ENCODE measurements at regions not wholly inside any gene's neighbourhood (a gene's known extent, or its start where the extent isn't known, plus 50 kb on each side); places are given as distances from the start of the nearest gene placed in this dataset.

DNA sequence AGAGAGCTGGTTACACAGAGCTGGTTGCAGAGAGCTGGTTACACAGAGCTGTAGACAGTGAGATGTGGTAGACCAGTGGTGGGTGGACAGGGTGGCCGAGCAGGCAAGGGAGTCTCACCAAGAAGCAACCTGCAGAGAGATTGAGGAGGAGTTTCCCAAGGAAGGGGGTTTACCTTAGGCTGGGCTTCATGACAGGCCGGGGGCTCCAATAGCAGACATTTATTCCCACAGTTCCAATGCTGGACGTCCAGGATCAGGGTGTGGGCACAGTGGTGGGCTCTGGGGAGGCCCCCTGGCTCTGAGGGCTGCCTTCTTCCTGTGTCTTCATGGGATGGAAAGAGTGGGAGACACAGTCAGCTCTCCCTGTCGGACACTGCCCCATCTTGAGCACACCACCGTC lies 386.9 kb upstream of the IRX4 start:
- Mint-ChIP-seq H3K27me3 (peaks cover 7% of the 10 kb centered on the region), H3K4me3 (no peak overlapping the region), H3K9me3 (ENCODE audit: low read depth) (no peaks in the 10 kb centered on the region), H3K4me1 (no peaks in the 10 kb centered on the region), H3K36me3 (ENCODE audit: low read depth) (no peaks in the 10 kb centered on the region), H3K27ac (no peak overlapping the region)
- no peak for DNase-seq
- POLR2A ChIA-PET = no interaction called here
- no peak for ATAC-seq
- intact Hi-C loops (cut with DNase I, micrococcal nuclease) = no loop called here
- CTCF ChIA-PET = no interaction called here

DNA sequence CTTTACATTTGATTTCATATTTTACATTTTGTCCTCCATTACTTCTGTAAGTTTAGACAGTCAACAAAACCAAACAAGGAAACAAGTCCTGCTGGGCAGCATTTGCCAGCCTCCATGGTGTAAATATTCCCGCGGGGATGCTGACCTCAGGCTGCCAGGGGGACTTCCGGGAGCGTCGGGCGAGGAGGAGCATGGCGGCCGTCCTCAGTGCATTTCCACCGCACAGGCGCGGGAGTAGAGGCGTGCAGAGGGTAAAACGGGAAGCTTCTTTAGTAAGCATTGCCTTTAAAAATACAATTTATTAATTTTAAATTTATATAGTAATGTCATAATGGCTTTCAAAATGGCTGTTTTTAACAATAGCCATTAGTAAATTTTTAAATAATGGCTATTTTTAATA lies 385.3 kb upstream of the IRX4 start:
- no peak overlapping the region for H3K4me3 Mint-ChIP-seq
- H3K36me3 Mint-ChIP-seq (ENCODE audit: low read depth) = no peaks in the 10 kb centered on the region
- DNase-seq (no peak), ATAC-seq (no peak)
- ChIA-PET CTCF (no interaction called here), POLR2A (no interaction called here)
- intact Hi-C loops (cut with DNase I, micrococcal nuclease) = no loop called here
- H3K9me3 Mint-ChIP-seq (ENCODE audit: low read depth) = no peaks in the 10 kb centered on the region
- H3K4me1 Mint-ChIP-seq = no peaks in the 10 kb centered on the region
- no peak overlapping the region for H3K27ac Mint-ChIP-seq
- peaks cover 4% of the 10 kb centered on the region for H3K27me3 Mint-ChIP-seq

DNA sequence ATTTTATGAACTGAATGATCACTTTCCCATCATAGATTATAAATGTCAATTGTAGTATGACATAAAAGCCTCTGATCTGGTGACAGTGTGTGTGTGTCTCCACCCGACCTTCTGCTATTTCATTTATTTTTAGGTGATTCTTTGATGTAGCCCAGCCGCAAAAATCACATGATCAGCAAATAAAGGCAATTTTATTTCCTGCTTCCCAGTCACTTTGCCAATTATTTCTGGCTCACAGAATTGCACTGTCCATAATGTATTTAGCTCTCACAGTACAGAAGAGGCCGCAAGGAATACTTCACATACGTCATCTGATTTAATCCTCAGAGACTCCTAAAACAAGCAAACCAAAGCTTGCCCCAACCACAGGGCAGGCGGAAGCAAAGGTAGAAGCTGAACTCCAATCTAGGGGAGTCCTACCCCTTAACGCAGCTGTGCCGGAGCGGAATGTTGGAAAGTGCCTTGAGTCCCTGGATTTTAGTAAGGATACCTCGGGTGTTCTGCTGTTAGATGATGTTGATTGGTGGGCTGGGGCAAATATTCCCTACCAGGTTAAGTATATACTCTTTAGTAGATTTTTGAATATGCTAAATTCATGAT lies 384.0 kb upstream of the IRX4 start:
- intact Hi-C loops (cut with DNase I, micrococcal nuclease) = no loop called here
- no peaks in the 10 kb centered on the region for H3K9me3 Mint-ChIP-seq (ENCODE audit: low read depth)
- H3K27me3 Mint-ChIP-seq = peaks cover 6% of the 10 kb centered on the region
- no peaks in the 10 kb centered on the region for H3K4me1 Mint-ChIP-seq
- ChIA-PET POLR2A (no interaction called here), CTCF (no interaction called here)
- ATAC-seq (no peak), DNase-seq (no peak)
- no peaks in the 10 kb centered on the region for H3K36me3 Mint-ChIP-seq (ENCODE audit: low read depth)
- H3K27ac Mint-ChIP-seq = no peak overlapping the region
- H3K4me3 Mint-ChIP-seq = no peak overlapping the region

DNA sequence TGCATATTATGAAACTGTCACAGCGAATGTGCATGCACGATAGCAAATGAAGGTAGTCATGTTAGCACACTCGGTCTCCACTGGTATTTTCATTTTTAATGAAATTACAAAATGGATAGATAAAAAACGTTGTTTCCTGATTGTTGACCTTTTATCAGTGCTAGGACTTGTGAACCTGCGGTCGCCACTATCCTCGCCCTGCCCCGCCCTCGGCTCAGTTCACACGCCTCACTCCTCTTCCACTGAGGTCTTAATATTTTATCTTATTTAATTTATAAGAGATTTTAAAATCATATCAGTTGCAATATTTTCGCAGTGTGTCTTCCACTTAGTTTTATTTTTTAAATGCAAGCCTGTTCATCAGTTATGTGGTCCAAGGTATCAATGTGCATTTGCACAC lies 382.6 kb upstream of the IRX4 start:
- CTCF ChIA-PET = no interaction called here
- intact Hi-C loops (cut with DNase I, micrococcal nuclease) = no loop called here
- POLR2A ChIA-PET = no interaction called here
- DNase-seq (no peak), ATAC-seq (no peak)
- Mint-ChIP-seq H3K36me3 (ENCODE audit: low read depth) (no peaks in the 10 kb centered on the region), H3K27me3 (peaks cover 6% of the 10 kb centered on the region), H3K9me3 (ENCODE audit: low read depth) (no peaks in the 10 kb centered on the region), H3K27ac (no peak overlapping the region), H3K4me3 (no peak overlapping the region), H3K4me1 (no peaks in the 10 kb centered on the region)

DNA sequence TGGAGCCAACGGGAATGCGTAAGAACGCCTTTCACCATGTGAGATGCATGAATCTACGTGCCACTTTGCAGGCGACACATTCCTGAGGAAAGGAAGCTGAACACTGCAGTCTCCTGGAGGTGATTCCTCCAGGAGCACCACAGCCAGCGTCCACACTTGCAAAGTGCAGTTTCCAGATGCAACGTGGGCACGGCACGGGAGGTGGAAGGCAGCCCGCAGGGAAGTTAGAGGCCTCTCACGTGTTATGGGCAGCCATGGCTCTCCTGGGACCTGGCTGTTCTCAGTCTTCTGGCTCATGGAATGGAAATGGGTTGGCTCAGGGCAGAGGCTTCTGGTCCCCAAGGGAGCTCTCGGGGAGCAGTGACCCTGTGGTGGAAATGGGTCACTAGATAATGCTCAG lies 381.0 kb upstream of the IRX4 start:
- ATAC-seq (no peak), DNase-seq (no peak)
- H3K36me3 Mint-ChIP-seq (ENCODE audit: low read depth) = no peaks in the 10 kb centered on the region
- ChIA-PET POLR2A (no interaction called here), CTCF (no interaction called here)
- H3K27ac Mint-ChIP-seq = no peak overlapping the region
- H3K4me3 Mint-ChIP-seq = no peak overlapping the region
- no peaks in the 10 kb centered on the region for H3K4me1 Mint-ChIP-seq
- H3K27me3 Mint-ChIP-seq = peaks cover 6% of the 10 kb centered on the region
- H3K9me3 Mint-ChIP-seq (ENCODE audit: low read depth) = no peaks in the 10 kb centered on the region
- intact Hi-C loops (cut with DNase I, micrococcal nuclease) = no loop called here

DNA sequence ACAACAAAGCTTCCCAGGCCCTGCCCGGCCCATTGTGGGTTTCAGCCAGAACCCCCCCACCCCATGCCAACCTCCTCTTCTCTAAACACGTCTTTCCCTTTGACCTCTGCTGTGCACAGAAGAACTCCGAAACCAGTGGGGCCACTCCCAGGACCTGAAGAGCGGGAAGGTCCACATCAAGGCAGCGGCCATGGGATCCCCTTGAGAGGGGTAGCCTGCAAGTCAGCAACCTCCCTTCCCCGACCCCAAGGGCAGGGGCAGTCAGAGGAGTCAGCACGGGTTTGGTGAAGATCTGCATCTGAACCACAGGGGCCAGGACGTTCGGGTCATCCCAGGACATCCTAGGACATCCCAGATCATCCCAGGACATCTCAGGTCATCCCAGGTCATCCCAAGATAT lies 379.9 kb upstream of the IRX4 start:
- peaks cover 3% of the 10 kb centered on the region for H3K27me3 Mint-ChIP-seq
- no peaks in the 10 kb centered on the region for H3K9me3 Mint-ChIP-seq (ENCODE audit: low read depth)
- H3K4me3 Mint-ChIP-seq = no peak overlapping the region
- intact Hi-C loops (cut with DNase I, micrococcal nuclease) = no loop called here
- ChIA-PET POLR2A (no interaction called here), CTCF (no interaction called here)
- no peaks in the 10 kb centered on the region for H3K4me1 Mint-ChIP-seq
- ATAC-seq = no peak
- DNase-seq = no peak
- no peak overlapping the region for H3K27ac Mint-ChIP-seq
- H3K36me3 Mint-ChIP-seq (ENCODE audit: low read depth) = no peaks in the 10 kb centered on the region

DNA sequence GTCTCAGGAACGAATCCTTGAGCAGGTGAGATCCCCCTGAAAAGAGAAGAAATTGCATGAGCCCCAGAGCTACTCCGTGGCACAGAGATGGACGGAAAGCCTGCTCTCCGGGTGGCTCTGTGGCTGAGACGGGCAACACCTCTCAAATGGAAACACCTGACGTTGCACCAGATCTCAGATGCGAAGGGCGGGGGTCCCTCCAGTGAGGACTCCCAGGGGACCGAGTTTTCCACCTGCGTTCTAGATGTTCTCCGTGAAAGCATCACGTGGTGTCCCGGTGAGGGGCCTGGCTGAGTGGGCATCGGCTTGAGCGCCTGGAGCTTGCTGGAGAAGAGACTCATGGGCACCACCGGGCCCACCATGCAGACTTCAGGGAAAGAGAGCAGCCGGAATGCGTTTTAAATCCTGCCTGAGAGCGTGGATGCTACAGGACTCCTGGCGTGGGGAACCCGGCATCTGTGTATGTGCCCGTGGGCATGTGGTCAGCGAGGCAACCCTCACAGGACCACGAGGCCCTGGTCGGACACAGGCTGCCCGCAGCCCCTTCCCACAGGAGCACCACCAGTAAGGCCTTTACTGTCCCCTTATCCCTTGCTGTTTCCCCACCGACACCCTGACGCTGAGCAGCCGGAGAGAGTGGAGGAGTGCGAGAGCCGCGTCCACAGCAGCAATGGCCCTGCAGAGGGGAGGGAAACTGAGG lies 378.4 kb upstream of the IRX4 start:
- Mint-ChIP-seq H3K27me3 (peaks cover 2% of the 10 kb centered on the region), H3K36me3 (ENCODE audit: low read depth) (no peaks in the 10 kb centered on the region), H3K4me1 (no peaks in the 10 kb centered on the region), H3K9me3 (ENCODE audit: low read depth) (no peaks in the 10 kb centered on the region), H3K4me3 (no peak overlapping the region), H3K27ac (no peak overlapping the region)
- no peak for ATAC-seq
- intact Hi-C loops (cut with DNase I, micrococcal nuclease) = no loop called here
- CTCF ChIA-PET = no interaction called here
- POLR2A ChIA-PET = interaction anchor here (0.5 kb wide), 1 partner anchor 379 kb away, joined by 3 read pairs; the partner anchor contains the start of gene IRX4
- DNase-seq = no peak

DNA sequence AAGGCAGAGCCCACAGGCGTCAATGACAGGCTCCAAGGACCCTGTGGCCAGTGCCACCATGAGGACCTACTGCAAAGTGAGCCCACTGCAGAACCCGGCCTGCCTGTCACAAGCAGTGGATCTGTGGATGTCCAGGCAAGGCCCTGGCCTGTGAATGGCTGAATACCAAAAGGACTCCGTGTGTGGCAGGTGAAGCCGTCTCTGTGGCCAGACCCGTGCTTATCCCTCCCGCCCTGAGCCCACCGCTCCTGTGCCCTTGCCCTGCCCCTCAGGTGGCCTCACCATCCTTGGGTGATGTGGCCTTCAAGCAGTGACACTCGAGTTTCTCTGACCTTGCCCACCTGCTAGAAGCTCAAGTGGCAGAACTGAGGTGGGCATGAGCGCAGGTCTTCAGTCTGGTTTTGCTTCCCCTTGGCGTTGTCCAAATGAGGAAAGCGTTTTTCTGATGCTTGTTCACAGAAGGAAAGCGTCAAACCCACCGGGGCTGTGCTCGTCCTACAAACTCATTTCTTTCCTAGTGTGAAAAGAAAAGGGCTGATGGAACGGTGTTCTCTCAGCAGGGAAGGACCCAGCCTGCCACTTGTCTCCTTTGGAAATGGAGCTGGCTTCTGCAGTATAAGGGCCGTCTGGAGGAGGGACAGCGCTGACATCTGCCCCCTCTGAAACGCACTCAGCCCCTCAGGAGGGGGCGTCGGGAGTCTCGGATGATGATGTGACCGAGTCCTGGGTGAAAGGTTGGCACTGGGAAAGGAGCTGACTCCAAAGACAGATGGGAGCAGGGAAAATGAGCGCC lies 377.7 kb upstream of the IRX4 start:
- Mint-ChIP-seq H3K27me3 (peaks cover 6% of the 10 kb centered on the region), H3K9me3 (ENCODE audit: low read depth) (no peaks in the 10 kb centered on the region), H3K36me3 (ENCODE audit: low read depth) (no peaks in the 10 kb centered on the region), H3K27ac (no peak overlapping the region), H3K4me3 (no peak overlapping the region), H3K4me1 (no peaks in the 10 kb centered on the region)
- CTCF ChIA-PET = no interaction called here
- ATAC-seq = no peak
- no peak for DNase-seq
- POLR2A ChIA-PET = no interaction called here
- intact Hi-C loops (cut with DNase I, micrococcal nuclease) = no loop called here

DNA sequence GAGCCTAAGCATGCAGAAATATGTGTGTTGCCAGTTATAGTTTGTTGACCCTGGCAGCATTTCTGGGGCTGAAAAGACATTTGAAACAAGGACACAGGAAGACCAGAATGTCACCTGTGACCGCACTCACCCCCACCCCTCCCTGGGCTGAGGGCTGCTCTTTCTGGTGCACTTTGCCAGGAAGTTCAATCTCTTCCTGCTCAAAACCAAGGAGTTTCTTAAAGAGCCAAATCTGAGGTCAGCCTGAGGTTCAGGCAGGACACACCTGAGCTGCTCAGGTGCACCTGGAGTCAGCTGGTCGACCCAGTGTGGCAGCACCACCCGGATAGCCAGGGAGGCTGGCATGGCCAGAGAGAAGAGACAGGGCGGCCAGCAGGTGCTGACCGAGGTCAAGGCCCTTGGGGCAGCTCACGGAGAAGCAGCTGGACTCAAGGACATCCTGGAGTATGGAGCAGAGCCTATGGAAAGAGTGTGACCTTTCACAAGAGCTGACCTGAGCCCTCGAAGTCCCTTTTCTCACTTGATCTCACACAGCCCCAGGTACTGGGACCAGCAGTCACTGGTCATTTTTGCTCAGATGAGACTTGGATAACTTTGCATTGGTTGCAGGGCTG lies 376.9 kb upstream of the IRX4 start:
- no peaks in the 10 kb centered on the region for H3K36me3 Mint-ChIP-seq (ENCODE audit: low read depth)
- DNase-seq (no peak), ATAC-seq (no peak)
- intact Hi-C loops (cut with DNase I, micrococcal nuclease) = no loop called here
- H3K27me3 Mint-ChIP-seq = peaks cover 6% of the 10 kb centered on the region
- no peaks in the 10 kb centered on the region for H3K4me1 Mint-ChIP-seq
- POLR2A ChIA-PET = no interaction called here
- CTCF ChIA-PET = no interaction called here
- no peak overlapping the region for H3K27ac Mint-ChIP-seq
- H3K4me3 Mint-ChIP-seq = no peak overlapping the region
- H3K9me3 Mint-ChIP-seq (ENCODE audit: low read depth) = no peaks in the 10 kb centered on the region

DNA sequence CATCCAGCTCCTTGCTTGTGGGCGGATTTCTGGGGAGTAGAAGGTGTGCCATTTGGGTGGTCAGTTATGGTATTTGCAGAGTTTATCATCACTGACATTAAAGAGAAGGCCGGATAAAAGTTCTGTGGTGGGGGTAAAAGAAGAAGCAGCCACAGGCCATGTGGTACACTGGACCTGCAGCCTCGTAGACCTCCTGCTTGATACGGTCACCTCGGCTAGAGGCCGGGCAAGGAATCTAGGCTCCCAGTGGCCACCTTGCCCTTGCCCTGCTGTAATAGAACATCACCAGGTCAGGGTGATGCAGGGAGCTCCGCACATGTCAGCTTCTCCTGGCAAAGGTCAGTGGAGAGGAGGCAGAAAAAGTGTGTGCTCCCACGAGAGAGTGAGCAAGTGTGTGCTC lies 376.1 kb upstream of the IRX4 start:
- H3K4me3 Mint-ChIP-seq = no peak overlapping the region
- no peak for DNase-seq
- no peaks in the 10 kb centered on the region for H3K36me3 Mint-ChIP-seq (ENCODE audit: low read depth)
- POLR2A ChIA-PET = no interaction called here
- CTCF ChIA-PET = no interaction called here
- intact Hi-C loops (cut with DNase I, micrococcal nuclease) = no loop called here
- peaks cover 6% of the 10 kb centered on the region for H3K27me3 Mint-ChIP-seq
- ATAC-seq = no peak
- no peaks in the 10 kb centered on the region for H3K9me3 Mint-ChIP-seq (ENCODE audit: low read depth)
- H3K4me1 Mint-ChIP-seq = no peaks in the 10 kb centered on the region
- H3K27ac Mint-ChIP-seq = no peak overlapping the region

DNA sequence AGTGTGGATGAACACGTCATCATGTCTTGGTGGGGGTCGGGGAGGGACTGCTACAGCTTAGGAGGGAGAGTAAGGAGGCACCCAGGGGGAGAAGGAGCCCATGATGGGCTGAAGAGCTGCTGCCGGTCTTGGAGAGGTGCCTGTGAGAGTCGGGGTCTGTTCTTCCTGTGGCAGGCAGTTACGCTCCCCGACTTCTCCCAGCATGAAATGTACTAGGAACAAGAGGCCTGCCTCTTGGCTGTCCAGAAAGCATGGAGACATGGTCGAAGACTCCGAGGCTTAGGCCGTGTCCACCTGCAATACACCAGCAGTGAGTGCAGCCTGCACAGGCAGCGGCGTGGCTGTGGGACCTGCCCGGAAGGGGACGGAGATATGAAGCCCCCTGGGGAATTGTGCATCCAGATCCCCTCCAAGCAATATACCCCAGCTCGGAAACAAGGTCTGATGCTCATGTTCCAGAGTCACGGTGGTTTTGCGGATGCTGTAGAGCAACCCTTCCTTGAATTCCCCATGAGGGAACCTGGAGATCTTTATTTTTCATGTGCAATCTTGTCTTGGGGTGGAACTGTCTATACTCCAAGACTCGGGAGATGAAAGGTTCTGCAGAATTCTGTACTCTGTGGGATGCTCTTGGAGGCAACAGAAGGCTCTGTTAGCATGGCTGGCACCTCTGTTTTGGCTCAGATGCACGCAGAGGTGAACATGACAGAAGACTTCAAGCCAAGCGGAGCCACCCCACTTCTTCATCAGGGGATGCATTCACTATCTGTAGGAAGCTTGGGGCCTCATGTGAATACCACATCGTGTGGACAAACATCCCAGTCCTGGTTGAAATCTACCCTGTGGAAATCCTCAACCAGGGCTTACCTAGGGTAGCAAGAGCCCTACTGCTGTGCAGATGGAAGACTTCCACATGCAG lies 374.9 kb upstream of the IRX4 start:
- intact Hi-C loops (cut with DNase I, micrococcal nuclease) = no loop called here
- ChIA-PET POLR2A (no interaction called here), CTCF (no interaction called here)
- Mint-ChIP-seq H3K9me3 (ENCODE audit: low read depth) (no peaks in the 10 kb centered on the region), H3K27ac (no peak overlapping the region), H3K36me3 (ENCODE audit: low read depth) (no peaks in the 10 kb centered on the region), H3K4me3 (no peak overlapping the region), H3K4me1 (no peaks in the 10 kb centered on the region), H3K27me3 (peaks cover 6% of the 10 kb centered on the region)
- no peak for DNase-seq
- ATAC-seq = no peak

Data from activated CD4-positive, alpha-beta T cell treated with anti-CD3 and anti-CD28 coated beads for 36 hours (primary cell).